RKO (cell line): ENCODE measurements at regions not wholly inside any gene's neighbourhood (a gene's known extent, or its start where the extent isn't known, plus 50 kb on each side); places are given as distances from the start of the nearest gene placed in this dataset.

Source experiments
- DNase-seq: peaks from one replicate; pipeline ENCODE4 v3.0.0-alpha.2; 2016; ENCODE audit warnings: low spot score

- no peak for DNase-seq
Observed at GRCh38 chr2:158732573-158733429, 62.3 kb upstream of the DAPL1 start.

GRCh38 chr2:158733430-158733755, 61.7 kb upstream of the DAPL1 start:
- no peak for DNase-seq

- no peak for DNase-seq
Observed at GRCh38 chr2:158734442-158734841, 60.7 kb upstream of the DAPL1 start.

- no peak for DNase-seq
Observed at GRCh38 chr2:158735822-158736580, 59.1 kb upstream of the DAPL1 start.

- no peak for DNase-seq
Observed at GRCh38 chr2:158738363-158738762, 56.8 kb upstream of the DAPL1 start.

GRCh38 chr2:158740127-158740526, 55.0 kb upstream of the DAPL1 start:
- DNase-seq: no peak

- DNase-seq: no peak
Observed at GRCh38 chr2:158740621-158741020, 54.5 kb upstream of the DAPL1 start.

- no peak for DNase-seq
Observed at GRCh38 chr2:158741625-158742024, 53.5 kb upstream of the DAPL1 start.

- DNase-seq: no peak
Observed at GRCh38 chr2:158742536-158742935, 52.6 kb upstream of the DAPL1 start.

- DNase-seq: no peak
Observed at GRCh38 chr2:158743466-158743865, 51.7 kb upstream of the DAPL1 start.

- DNase-seq: no peak
Observed at GRCh38 chr2:158743879-158744278, 51.2 kb upstream of the DAPL1 start.

GRCh38 chr2:158745067-158745865, 49.9 kb upstream of the DAPL1 start:
- DNase-seq: peak; percentile 67
